OCI-LY7 (cell line): ENCODE measurements at regions not wholly inside any gene's neighbourhood (a gene's known extent, or its start where the extent isn't known, plus 50 kb on each side); places are given as distances from the start of the nearest gene placed in this dataset.

Experiments used
- EZH2phosphoT487 ChIP-seq: fragments of 200-600 bp; sonication (generic); IDR thresholded peaks from 2 replicates; pipeline ENCODE4 v1.6.1; 2018; ENCODE audit warnings: low read depth, borderline replicate concordance, mild to moderate bottlenecking, mixed run types, antibody characterized with exemption, low read length, moderate library complexity, mixed read lengths
- TF ChIP-seq, protein P1 (sequence below): fragments of 200-600 bp; sonication (generic); conservative IDR thresholded peaks from 2 replicates; pipeline ENCODE4 v1.5.1; 2014; ENCODE audit warnings: mild to moderate bottlenecking, antibody characterized with exemption, low read length, moderate library complexity, mixed read lengths

DNA sequence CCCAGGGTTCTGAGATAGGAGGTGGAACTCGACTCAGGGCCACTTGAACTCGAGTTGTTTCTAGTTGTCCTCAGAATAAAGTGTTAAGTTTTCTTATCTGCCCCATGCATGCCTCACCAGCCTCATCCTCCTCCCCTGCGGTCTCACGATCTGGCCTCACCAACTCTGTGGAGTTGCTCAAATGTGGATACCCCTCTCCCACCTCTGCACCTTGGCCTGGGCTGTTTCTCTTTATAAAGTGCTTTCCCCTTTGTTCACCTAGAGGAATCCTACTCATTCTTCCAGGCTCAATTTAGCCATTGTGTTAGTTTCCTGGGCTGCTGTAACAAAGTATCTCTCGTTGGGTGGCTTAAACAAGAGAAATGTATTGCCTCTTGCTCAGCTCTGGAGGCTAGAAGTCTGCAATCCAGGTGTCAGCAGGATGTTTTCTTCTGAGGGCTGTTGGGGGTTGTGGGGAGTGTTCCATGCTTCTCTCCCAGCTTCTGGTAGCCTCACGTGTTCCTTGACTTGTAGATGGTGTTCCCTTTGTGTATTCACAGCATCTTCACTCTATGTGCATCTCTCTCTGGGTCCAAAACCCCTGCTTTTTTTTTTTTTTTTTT lies 100.7 kb downstream of the MEX3B start:
- TF ChIP-seq, protein P1, sequence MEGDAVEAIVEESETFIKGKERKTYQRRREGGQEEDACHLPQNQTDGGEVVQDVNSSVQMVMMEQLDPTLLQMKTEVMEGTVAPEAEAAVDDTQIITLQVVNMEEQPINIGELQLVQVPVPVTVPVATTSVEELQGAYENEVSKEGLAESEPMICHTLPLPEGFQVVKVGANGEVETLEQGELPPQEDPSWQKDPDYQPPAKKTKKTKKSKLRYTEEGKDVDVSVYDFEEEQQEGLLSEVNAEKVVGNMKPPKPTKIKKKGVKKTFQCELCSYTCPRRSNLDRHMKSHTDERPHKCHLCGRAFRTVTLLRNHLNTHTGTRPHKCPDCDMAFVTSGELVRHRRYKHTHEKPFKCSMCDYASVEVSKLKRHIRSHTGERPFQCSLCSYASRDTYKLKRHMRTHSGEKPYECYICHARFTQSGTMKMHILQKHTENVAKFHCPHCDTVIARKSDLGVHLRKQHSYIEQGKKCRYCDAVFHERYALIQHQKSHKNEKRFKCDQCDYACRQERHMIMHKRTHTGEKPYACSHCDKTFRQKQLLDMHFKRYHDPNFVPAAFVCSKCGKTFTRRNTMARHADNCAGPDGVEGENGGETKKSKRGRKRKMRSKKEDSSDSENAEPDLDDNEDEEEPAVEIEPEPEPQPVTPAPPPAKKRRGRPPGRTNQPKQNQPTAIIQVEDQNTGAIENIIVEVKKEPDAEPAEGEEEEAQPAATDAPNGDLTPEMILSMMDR, result no peak
- no peak for TF ChIP-seq EZH2phosphoT487
